Testis (tissue), 2 donors: ENCODE measurements at regions not wholly inside any gene's neighbourhood (a gene's known extent, or its start where the extent isn't known, plus 50 kb on each side); places are given as distances from the start of the nearest gene placed in this dataset.

Experiments used
- CTCF ChIP-seq, 3 experiments: fragments of 450-650 bp in 2 of 3; fragments of 200-600 bp in 1 of 3; sonication (generic) in 1 of 3; IDR thresholded peaks; one replicate each; pipeline ENCODE4 v1.5.1; 2016 to 2019; ENCODE audit warnings: antibody characterized with exemption in 3 of 3, mild to moderate bottlenecking in 2 of 3, moderate library complexity in 1 of 3
- POLR2A ChIP-seq: fragments of 450-650 bp; IDR thresholded peaks from one replicate; pipeline ENCODE4 v1.6.1; 2017; ENCODE audit warnings: antibody characterized with exemption, mild to moderate bottlenecking, moderate library complexity

GRCh38 chr4:111924696-111925095 lies 220.6 kb upstream of the FAM241A start:
- no peak for TF ChIP-seq POLR2A
- no peak for TF ChIP-seq CTCF (IDR thresholded peaks at IDR 0.05)
